ENCODE measurements at regions not wholly inside any gene's neighbourhood (a gene's known extent, or its start where the extent isn't known, plus 50 kb on each side); places are given as distances from the start of the nearest gene placed in this dataset.

- TF ChIP-seq EP300 (IDR thresholded peaks at IDR 0.05; ENCODE audit: borderline replicate concordance in 1 of 2, low read depth in 2 of 2, low read length in 2 of 2) = no peak
- no peak for TF ChIP-seq SRF (IDR thresholded peaks at IDR 0.05; ENCODE audit: low read depth, low read length)
These were observed 213.1 kb downstream of the PSAT1 start for GRCh38 chr9:78510035-78510434.
